K562 (cell line): ENCODE measurements at regions not wholly inside any gene's neighbourhood (a gene's known extent, or its start where the extent isn't known, plus 50 kb on each side); places are given as distances from the start of the nearest gene placed in this dataset.

Source experiments
- ATAC-seq: fragments of 200-7000 bp; cut with Tn5 transposase; 3 replicates; pipeline ENCODE4 v1.9.1; 2020; ENCODE audit warnings: moderate library complexity
- BruUV-seq: library from RNA; stranded (reverse); fragments of 400-500 nt; replicated peaks from 2 replicates; lab custom pipeline; 2021; lab: Mats Ljungman, UMichigan
- CTCF ChIA-PET: fragments of 300-600 bp; formaldehyde crosslinking; extraction: SDS; loops from one replicate; lab custom pipeline; 2021; ENCODE audit warnings: low intra/inter-chr PET ratio; lab: Yijun Ruan, JAX
- POLR2A ChIA-PET: fragments of 300-600, 350-650 bp; sonication (Branson Sonifier 250); formaldehyde crosslinking; extraction: SDS; loops from one replicate; lab custom pipeline; 2021; ENCODE audit warnings: antibody characterized with exemption, inconsistent platforms; lab: Yijun Ruan, JAX
- DNase-seq, 4 experiments: peaks; one replicate each; pipeline versions ENCODE4 v3.0.0 to v3.0.0-alpha.2; 2011 to 2018; ENCODE audit warnings: low spot score in 3 of 4, mixed read lengths in 3 of 4; ENCODE audit errors: extremely low read depth in 1 of 4
- FAIRE-seq: peaks from 2 replicates; lab custom pipeline; 2011; peaks lifted over from hg19 to GRCh38; lab: Jason Lieb, UNC
- H2AFZ ChIP-seq: 2 replicates; pipeline ENCODE4 v1.6.0; 2011; ENCODE audit warnings: low read depth, low read length, control low read depth, inconsistent platforms
- H3K27ac ChIP-seq: fragments of 200-600 bp; 3 replicates; pipeline ENCODE4 v1.8.0; 2011; ENCODE audit warnings: low read depth, mild to moderate bottlenecking, control low read depth, inconsistent platforms, low read length, moderate library complexity, mixed read lengths; ENCODE audit errors: extremely low read depth
- H3K27me3 ChIP-seq, 2 experiments: fragments of 300-600 bp in 1 of 2; 2 replicates in 1 of 2; 3 replicates in 1 of 2; pipeline versions ENCODE4 v1.6.0 to v1.8.0; 2011; ENCODE audit warnings: inconsistent platforms in 2 of 2, low read length in 2 of 2, mild to moderate bottlenecking in 1 of 2, mixed read lengths in 1 of 2, moderate library complexity in 1 of 2; ENCODE audit not compliant: control insufficient read depth in 2 of 2, insufficient read depth in 2 of 2
- H3K36me3 ChIP-seq: fragments of 300-600 bp; 3 replicates; pipeline ENCODE4 v1.8.0; 2011; ENCODE audit warnings: mild to moderate bottlenecking, low read length, inconsistent platforms; ENCODE audit not compliant: control insufficient read depth, insufficient read depth
- H3K4me1 ChIP-seq, 2 experiments: fragments of 200-600 bp in 1 of 2; replicated peaks in 1 of 2; 2 replicates in 1 of 2; 3 replicates in 1 of 2; pipeline versions ENCODE4 v1.5.1 to v1.8.0; 2011; ENCODE audit warnings: inconsistent platforms in 2 of 2, low read length in 2 of 2, mild to moderate bottlenecking in 1 of 2, mixed read lengths in 1 of 2, moderate library complexity in 1 of 2; ENCODE audit not compliant: control insufficient read depth in 2 of 2, insufficient read depth in 2 of 2
- H3K4me2 ChIP-seq: 2 replicates; pipeline ENCODE4 v1.6.1; 2011; ENCODE audit warnings: low read length, control low read depth, inconsistent platforms, mixed read lengths; ENCODE audit not compliant: insufficient read depth
- H3K4me3 ChIP-seq: fragments of 200-600 bp; sonication (generic), shearing (Covaris generic); 2 replicates; pipeline ENCODE4 v1.5.1; 2016; ENCODE audit warnings: control low read depth, inconsistent platforms
- H3K79me2 ChIP-seq: fragments of 200-600 bp; 3 replicates; pipeline ENCODE4 v1.8.0; 2011; ENCODE audit warnings: low read length, inconsistent platforms; ENCODE audit not compliant: control insufficient read depth, insufficient read depth
- H3K9ac ChIP-seq, 2 experiments: 2 replicates each; pipeline versions ENCODE4 v1.6.0 to v1.6.1; 2011; ENCODE audit warnings: low read depth in 2 of 2, low read length in 2 of 2, control low read depth in 1 of 2, inconsistent platforms in 1 of 2, mild to moderate bottlenecking in 1 of 2, mixed read lengths in 1 of 2; ENCODE audit not compliant: insufficient read depth in 1 of 2
- H3K9me1 ChIP-seq: one replicate; pipeline ENCODE4 v1.6.0; 2011; ENCODE audit warnings: inconsistent platforms, mild to moderate bottlenecking, low read length, moderate library complexity; ENCODE audit not compliant: control insufficient read depth, insufficient read depth
- H3K9me3 ChIP-seq: replicated peaks from 2 replicates; pipeline ENCODE4 v1.5.1; 2011; ENCODE audit warnings: low read depth, low read length, inconsistent platforms; ENCODE audit not compliant: control insufficient read depth, insufficient read depth
- H4K20me1 ChIP-seq: replicated peaks from 2 replicates; pipeline ENCODE4 v1.6.1; 2011; ENCODE audit warnings: low read length, inconsistent platforms, mixed read lengths; ENCODE audit not compliant: control insufficient read depth, insufficient read depth
- BDP1 ChIP-seq: IDR thresholded peaks from 3 replicates; pipeline ENCODE4 v1.6.1; 2011; ENCODE audit not compliant: insufficient read length, insufficient read depth
- HCFC1 ChIP-seq: IDR thresholded peaks from 2 replicates; pipeline ENCODE4 v1.6.1; 2012; ENCODE audit warnings: low read depth, low read length, improper control_type of control experiment
- MAX ChIP-seq: sonication (generic); formaldehyde crosslinking; IDR thresholded peaks from 2 replicates; pipeline ENCODE4 v1.9.0; 2022; ENCODE audit warnings: mild to moderate bottlenecking, missing genetic modification reagents
- PHF20 ChIP-seq: fragments of 450-650 bp; IDR thresholded peaks from 2 replicates; pipeline ENCODE4 v1.6.1; 2018; ENCODE audit not compliant: partially characterized antibody
- PHF8 ChIP-seq: fragments of 200-600 bp; sonication (generic); IDR thresholded peaks from 2 replicates; pipeline ENCODE4 v1.6.1; 2012; ENCODE audit warnings: mixed run types, mild to moderate bottlenecking, inconsistent platforms, low read length, moderate library complexity, borderline replicate concordance
- POLR2A ChIP-seq: fragments of 450-650 bp; conservative IDR thresholded peaks from 2 replicates; pipeline ENCODE4 v1.6.1; 2016
- PRPF4 ChIP-seq: fragments of 200-400 bp; formaldehyde crosslinking; IDR thresholded peaks from one replicate; pipeline ENCODE4 v1.6.1; 2017; ENCODE audit warnings: low read length, low read depth, mild to moderate bottlenecking; ENCODE audit not compliant: insufficient read depth, poor library complexity, severe bottlenecking
- RBBP5 ChIP-seq: fragments of 200-600 bp; sonication (generic); IDR thresholded peaks from 2 replicates; pipeline ENCODE4 v1.6.1; 2012; ENCODE audit warnings: borderline replicate concordance, mild to moderate bottlenecking, low read length, control low read depth, inconsistent platforms; ENCODE audit not compliant: insufficient read depth, poor library complexity, severe bottlenecking
- RBM14 ChIP-seq: fragments of 200-400 bp; formaldehyde crosslinking; IDR thresholded peaks from 2 replicates; pipeline ENCODE4 v1.6.1; 2018; ENCODE audit warnings: low read depth, mild to moderate bottlenecking, low read length, moderate library complexity, borderline replicate concordance; ENCODE audit not compliant: insufficient read depth
- THRAP3 ChIP-seq: fragments of 450-650 bp; IDR thresholded peaks from 2 replicates; pipeline ENCODE4 v1.6.1; 2016; ENCODE audit warnings: mild to moderate bottlenecking, inconsistent platforms, borderline replicate concordance
- ZNF140 ChIP-seq: fragments of 250-450 bp; sonication (Bioruptor Pico); IDR thresholded peaks from 2 replicates; pipeline ENCODE4 v1.8.0; 2021; ENCODE audit warnings: moderate library complexity, mild to moderate bottlenecking, inconsistent platforms
- ZNF398 ChIP-seq: fragments of 250-450 bp; sonication (Bioruptor Pico); IDR thresholded peaks from 2 replicates; pipeline ENCODE4 v1.8.0; 2021; ENCODE audit warnings: moderate library complexity, mild to moderate bottlenecking, inconsistent platforms
- ZNF551 ChIP-seq: fragments of 250-450 bp; sonication (Bioruptor Pico); IDR thresholded peaks from 2 replicates; pipeline ENCODE4 v1.5.0; 2021; ENCODE audit warnings: mild to moderate bottlenecking, moderate library complexity
- WGBS: fragments of 100-300 bp; shearing (Covaris generic); methylation state at CpG from one replicate; pipeline ENCODE4 v1.1.6; 2016; ENCODE audit warnings: low coverage, mixed read lengths; ENCODE audit not compliant: insufficient coverage; ENCODE audit errors: missing lambda C conversion rate; 5-methylcytosine and 5-hydroxymethylcytosine counted together
- in situ Hi-C: fragments of 300-500 bp; cut with MboI; formaldehyde crosslinking; loops from 4 replicates; pipeline ENCODE4 v1.15.0; 2018; ENCODE audit warnings: inconsistent platforms, mixed read lengths
- intact Hi-C: fragments of 100-400 bp; cut with micrococcal nuclease; formaldehyde crosslinking; loops from 2 replicates; pipeline ENCODE4 v1.14.2; 2022
- TF ChIP-seq, protein P1 (sequence below): fragments of 250-450 bp; sonication (Bioruptor Pico); IDR thresholded peaks from 2 replicates; pipeline ENCODE4 v1.5.0; 2021

GRCh38 chr4:124594945-124595344 lies 117.6 kb downstream of the ANKRD50 start:
- intact Hi-C loops: loop anchor here (10.0 kb wide), 1 partner anchor 120 kb away; the partner anchor contains the start of gene ANKRD50
- Histone ChIP-seq H3K4me1 (no peaks in the 10 kb centered on the region; a peak in 1 of 5 replicates), H4K20me1 (no peaks in the 10 kb centered on the region), H2AFZ (no peak overlapping the region), H3K9me1 (no peaks in the 10 kb centered on the region), H3K27ac (no peak overlapping the region), H3K4me3 (no peak overlapping the region), H3K9me3 (no peaks in the 10 kb centered on the region), H3K4me2 (no peak overlapping the region), H3K27me3 (no peaks in the 10 kb centered on the region), H3K9ac (no peak overlapping the region), H3K79me2 (no peaks in the 10 kb centered on the region), H3K36me3 (no peaks in the 10 kb centered on the region)
- ATAC-seq: no peak
- ChIA-PET POLR2A (no interaction called here), CTCF (no interaction called here)
- BruUV-seq: no TSS peak
- no peak for TF ChIP-seq PHF20
- no peak for TF ChIP-seq PRPF4
- no peak for FAIRE-seq
- no peak for DNase-seq
- WGBS: 15% methylated on average over 1 of the region's 1 CpG
- in situ Hi-C loops: no loop called here

- Histone ChIP-seq H4K20me1 (no peaks in the 10 kb centered on the region), H3K4me3 (no peak overlapping the region), H3K4me2 (no peak overlapping the region), H3K36me3 (no peaks in the 10 kb centered on the region), H3K9ac (no peak overlapping the region), H3K9me3 (no peaks in the 10 kb centered on the region), H3K27me3 (no peaks in the 10 kb centered on the region), H3K9me1 (no peaks in the 10 kb centered on the region), H3K27ac (no peak overlapping the region), H3K4me1 (no peaks in the 10 kb centered on the region), H2AFZ (no peak overlapping the region), H3K79me2 (no peaks in the 10 kb centered on the region)
- BruUV-seq: no TSS peak
- WGBS: 8% methylated on average over 4 of the region's 4 CpGs
- intact Hi-C loops: loop anchor here (10.0 kb wide), 1 partner anchor 118 kb away; the partner anchor contains the start of gene ANKRD50
- FAIRE-seq (no peak), ATAC-seq (no peak), DNase-seq (no peak)
- POLR2A ChIA-PET: interaction anchor here (0.6 to 1.2 kb wide), 2 partner anchors 10 to 158 kb away, joined by 3 to 4 read pairs; no protein-coding TSS in a partner anchor
- CTCF ChIA-PET: no interaction called here
- in situ Hi-C loops: no loop called here
- TF ChIP-seq RBBP5 (no peak), PHF8 (no peak), POLR2A (no peak), THRAP3 (no peak), ZNF551 (no peak), ZNF140 (CRISPR knock-in tag) (no peak), HCFC1 (no peak), BDP1 (no peak), MAX (CRISPR knock-in tag) (no peak), RBM14 (no peak), ZNF398 (CRISPR knock-in tag) (no peak)
- TF ChIP-seq, protein P1, sequence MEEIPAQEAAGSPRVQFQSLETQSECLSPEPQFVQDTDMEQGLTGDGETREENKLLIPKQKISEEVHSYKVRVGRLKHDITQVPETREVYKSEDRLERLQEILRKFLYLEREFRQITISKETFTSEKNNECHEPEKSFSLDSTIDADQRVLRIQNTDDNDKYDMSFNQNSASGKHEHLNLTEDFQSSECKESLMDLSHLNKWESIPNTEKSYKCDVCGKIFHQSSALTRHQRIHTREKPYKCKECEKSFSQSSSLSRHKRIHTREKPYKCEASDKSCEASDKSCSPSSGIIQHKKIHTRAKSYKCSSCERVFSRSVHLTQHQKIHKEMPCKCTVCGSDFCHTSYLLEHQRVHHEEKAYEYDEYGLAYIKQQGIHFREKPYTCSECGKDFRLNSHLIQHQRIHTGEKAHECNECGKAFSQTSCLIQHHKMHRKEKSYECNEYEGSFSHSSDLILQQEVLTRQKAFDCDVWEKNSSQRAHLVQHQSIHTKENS (CRISPR knock-in tag): no peak
Observed at GRCh38 chr4:124596816-124597215, 115.7 kb downstream of the ANKRD50 start.
